IPS-18a (cell line): ENCODE measurements at regions not wholly inside any gene's neighbourhood (a gene's known extent, or its start where the extent isn't known, plus 50 kb on each side); places are given as distances from the start of the nearest gene placed in this dataset.
"Not testable (repeated sequence)": the region's sequence is repeated elsewhere in the genome, so short reads cannot be mapped to it uniquely, and the experiment has no call there.

ENCODE experiments used
- H3K27ac ChIP-seq: one replicate; pipeline ENCODE4 v1.5.1; 2013; ENCODE audit warnings: low read length
- H3K27me3 ChIP-seq: one replicate; pipeline ENCODE4 v1.6.1; 2013; ENCODE audit warnings: mild to moderate bottlenecking, low read length; ENCODE audit not compliant: control insufficient read depth, insufficient read depth
- H3K36me3 ChIP-seq: one replicate; pipeline ENCODE4 v1.6.1; 2013; ENCODE audit warnings: low read depth, low read length; ENCODE audit not compliant: control insufficient read depth
- H3K4me1 ChIP-seq: one replicate; pipeline ENCODE4 v1.6.1; 2013; ENCODE audit warnings: low read depth, low read length; ENCODE audit not compliant: control insufficient read depth
- H3K4me3 ChIP-seq: one replicate; pipeline ENCODE4 v1.5.1; 2013; ENCODE audit warnings: low read length
- H3K9ac ChIP-seq: one replicate; pipeline ENCODE4 v1.6.1; 2013; ENCODE audit warnings: mild to moderate bottlenecking, low read length, moderate library complexity
- H3K9me3 ChIP-seq: one replicate; pipeline ENCODE4 v1.6.1; 2013; ENCODE audit warnings: low read depth, low read length; ENCODE audit not compliant: control insufficient read depth

DNA sequence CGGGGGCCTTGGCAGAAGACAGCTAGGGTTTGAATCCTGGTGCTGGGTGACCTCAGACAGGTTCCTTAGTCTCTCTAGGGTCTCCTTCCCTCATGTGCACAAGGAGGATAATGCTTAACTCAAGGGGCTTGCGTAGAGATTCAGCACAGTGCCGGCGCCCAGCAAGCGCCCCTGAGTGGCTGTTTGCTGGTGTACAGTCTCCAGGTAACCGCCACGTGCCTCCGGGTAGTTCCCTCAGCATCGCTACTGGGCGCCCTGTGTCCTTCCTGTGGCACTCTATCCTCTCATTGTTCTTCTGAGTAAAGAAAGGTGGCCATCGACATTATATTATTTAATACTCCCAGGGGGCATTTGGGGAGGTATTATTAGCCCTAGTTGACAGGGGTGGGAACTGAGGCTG, 80.9 kb downstream of the NENF start:
- Histone ChIP-seq H3K4me3 (no peak overlapping the region), H3K4me1 (peaks cover 8% of the 10 kb centered on the region)

GRCh38 chr1:212514056-212514614, 81.4 kb downstream of the NENF start:
- H3K27me3 ChIP-seq = no peaks in the 10 kb centered on the region
- H3K27ac ChIP-seq = no peak overlapping the region
- no peaks in the 10 kb centered on the region for H3K9me3 ChIP-seq
- H3K4me3 ChIP-seq = no peak overlapping the region
- no peak overlapping the region for H3K9ac ChIP-seq
- H3K36me3 ChIP-seq = no peaks in the 10 kb centered on the region
- peaks cover 8% of the 10 kb centered on the region for H3K4me1 ChIP-seq

More for the DNA sequence above, 80.9 kb downstream of the NENF start:
- Histone ChIP-seq H3K9me3 (no peaks in the 10 kb centered on the region), H3K36me3 (no peaks in the 10 kb centered on the region), H3K27me3 (no peaks in the 10 kb centered on the region), H3K9ac (no peak overlapping the region), H3K27ac (no peak overlapping the region)

DNA sequence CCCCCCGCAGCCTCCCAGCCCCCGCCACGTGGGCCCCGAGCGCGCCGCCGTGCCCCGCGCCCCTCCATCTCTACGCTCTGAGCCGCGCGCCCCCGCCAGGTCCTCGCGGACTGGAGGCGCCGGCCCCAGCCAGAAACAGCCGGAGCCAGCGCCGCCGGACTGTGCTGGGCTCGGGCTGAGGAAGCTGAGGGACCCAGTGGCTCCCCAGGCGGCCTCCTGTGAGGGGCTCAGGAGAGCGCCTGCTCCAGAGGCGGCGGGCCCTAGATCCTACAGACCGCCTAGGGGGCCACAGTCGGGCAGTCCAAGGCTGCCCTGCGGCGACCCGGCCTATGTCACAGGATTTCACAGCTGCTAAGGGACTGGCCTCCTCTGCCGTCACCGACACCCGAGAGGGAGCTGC, 82.1 kb downstream of the NENF start:
- H3K27ac ChIP-seq = no peak overlapping the region
- H3K4me1 ChIP-seq = peaks cover 8% of the 10 kb centered on the region
- H3K4me3 ChIP-seq = no peak overlapping the region
- no peak overlapping the region for H3K9ac ChIP-seq
- H3K9me3 ChIP-seq = no peaks in the 10 kb centered on the region
- no peaks in the 10 kb centered on the region for H3K36me3 ChIP-seq
- no peaks in the 10 kb centered on the region for H3K27me3 ChIP-seq

GRCh38 chr1:212515329-212515760, 82.6 kb downstream of the NENF start:
- Histone ChIP-seq H3K9ac (no peak overlapping the region), H3K27ac (no peak overlapping the region), H3K4me3 (no peak overlapping the region), H3K27me3 (no peaks in the 10 kb centered on the region), H3K9me3 (no peaks in the 10 kb centered on the region), H3K36me3 (no peaks in the 10 kb centered on the region), H3K4me1 (peaks cover 8% of the 10 kb centered on the region)

DNA sequence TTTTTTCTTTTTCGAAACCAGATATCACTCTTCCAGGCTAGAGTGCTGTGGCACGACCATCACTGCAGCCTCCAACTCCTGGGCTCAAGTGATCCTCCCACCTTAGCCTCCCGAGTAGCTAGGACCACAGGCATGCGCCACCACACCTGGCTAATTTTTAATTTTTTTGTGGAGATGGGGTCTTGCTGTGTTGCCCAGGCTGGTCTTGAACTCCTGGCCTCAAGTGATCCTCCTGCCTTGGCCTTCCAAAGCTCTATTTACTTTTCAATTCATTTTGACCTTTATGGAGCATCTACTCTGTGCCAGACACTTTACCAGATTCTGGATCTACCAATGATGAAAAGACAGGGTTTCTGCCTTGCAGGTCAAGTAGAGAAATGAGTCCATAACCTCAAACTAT, 83.3 kb downstream of the NENF start:
- H3K27me3 ChIP-seq, H3K9ac ChIP-seq, H3K27ac ChIP-seq, H3K4me3 ChIP-seq, H3K9me3 ChIP-seq, H3K36me3 ChIP-seq, H3K4me1 ChIP-seq: not testable (repeated sequence)

- no peak overlapping the region for H3K9ac ChIP-seq
- H3K27ac ChIP-seq = no peak overlapping the region
- peaks cover 5% of the 10 kb centered on the region for H3K4me1 ChIP-seq
- no peak overlapping the region for H3K4me3 ChIP-seq
- H3K36me3 ChIP-seq = no peaks in the 10 kb centered on the region
- H3K9me3 ChIP-seq = no peaks in the 10 kb centered on the region
- H3K27me3 ChIP-seq = no peaks in the 10 kb centered on the region
Measured at GRCh38 chr1:212518188-212519054, 85.7 kb downstream of the NENF start.

DNA sequence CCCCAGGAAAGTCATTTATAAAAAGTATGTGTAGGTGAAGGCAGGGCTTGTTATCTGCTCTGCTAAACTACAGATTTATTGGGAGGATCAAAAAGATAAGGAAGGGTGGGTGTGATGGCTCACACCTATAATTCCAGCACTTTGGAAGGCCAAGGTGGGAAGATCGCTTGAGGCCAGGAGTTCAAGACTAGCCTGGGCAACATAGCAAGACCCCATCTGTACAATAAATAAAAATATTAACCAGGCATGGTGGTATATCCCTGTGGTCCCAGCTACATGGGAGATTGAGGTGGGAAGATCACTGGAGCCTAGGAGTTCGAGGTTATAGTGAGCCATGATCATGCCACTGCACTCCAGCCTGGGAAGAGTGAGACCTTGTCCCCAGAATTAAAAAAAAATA, 86.4 kb downstream of the NENF start:
- Histone ChIP-seq H3K27ac (no peak overlapping the region), H3K9ac (no peak overlapping the region)

GRCh38 chr1:212520299-212520698, 87.6 kb downstream of the NENF start:
- Histone ChIP-seq H3K27me3 (no peaks in the 10 kb centered on the region), H3K9ac (no peak overlapping the region), H3K4me1 (peaks cover 4% of the 10 kb centered on the region), H3K9me3 (no peaks in the 10 kb centered on the region), H3K4me3 (no peak overlapping the region), H3K27ac (no peak overlapping the region), H3K36me3 (no peaks in the 10 kb centered on the region)

More for the DNA sequence above, 86.4 kb downstream of the NENF start:
- Histone ChIP-seq H3K9me3 (no peaks in the 10 kb centered on the region), H3K36me3 (no peaks in the 10 kb centered on the region), H3K27me3 (no peaks in the 10 kb centered on the region), H3K4me3 (no peak overlapping the region), H3K4me1 (peaks cover 5% of the 10 kb centered on the region)

DNA sequence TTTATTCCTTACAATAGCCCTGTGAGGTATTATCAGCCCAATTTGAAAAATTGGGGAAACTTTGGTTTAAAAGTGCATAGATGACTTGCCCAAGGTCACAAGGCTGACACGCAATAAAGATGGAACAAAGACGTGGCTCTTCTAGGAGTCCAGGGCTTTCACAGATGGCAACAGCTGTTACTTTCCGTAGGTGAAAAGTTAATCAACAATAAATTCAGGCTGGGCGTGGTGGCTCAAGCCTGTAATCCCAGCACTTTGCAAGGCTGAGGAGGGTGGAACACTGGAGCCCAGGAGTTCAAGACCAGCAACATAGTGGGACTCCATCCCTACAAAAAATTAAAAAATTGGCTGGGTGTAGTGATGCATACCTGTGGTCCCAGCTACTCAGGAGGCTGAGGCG, 87.8 kb upstream of the ATF3 start:
- Histone ChIP-seq H3K27me3 (no peaks in the 10 kb centered on the region), H3K27ac (no peak overlapping the region), H3K4me1 (no peaks in the 10 kb centered on the region), H3K9me3 (no peaks in the 10 kb centered on the region), H3K36me3 (no peaks in the 10 kb centered on the region), H3K4me3 (no peak overlapping the region), H3K9ac (no peak overlapping the region)

DNA sequence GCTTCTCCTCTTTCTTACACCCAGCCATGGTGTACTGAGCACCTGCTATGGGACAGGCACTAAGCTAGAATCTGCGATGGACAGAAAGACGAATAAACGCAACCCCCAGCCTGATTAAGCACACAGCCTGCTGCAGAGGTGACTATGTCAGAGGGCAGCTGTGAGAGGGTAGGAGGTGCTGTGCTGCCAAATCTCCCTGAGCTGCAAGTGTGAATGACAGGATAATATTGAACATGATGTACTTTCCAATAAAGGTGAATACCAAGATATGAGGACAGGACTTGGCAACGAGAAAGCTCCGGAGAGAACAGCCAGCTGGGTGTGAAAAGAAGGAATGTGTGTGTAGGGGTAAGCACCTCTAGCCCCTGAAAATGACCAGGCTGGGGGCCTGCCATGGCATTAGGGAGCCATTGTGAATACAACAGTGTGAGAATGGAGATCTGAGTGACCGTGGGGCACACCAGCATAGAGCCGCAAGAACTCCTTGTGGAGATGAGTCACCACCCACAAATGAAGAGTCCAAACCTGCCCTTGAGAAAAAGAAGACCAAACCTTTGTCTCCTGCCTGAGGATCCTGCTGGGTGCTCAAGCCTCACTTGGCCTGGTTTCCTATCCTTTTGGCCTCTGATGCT, 83.0 kb upstream of the ATF3 start:
- H3K9me3 ChIP-seq = no peaks in the 10 kb centered on the region
- no peaks in the 10 kb centered on the region for H3K36me3 ChIP-seq
- H3K4me1 ChIP-seq = no peaks in the 10 kb centered on the region
- H3K27me3 ChIP-seq = no peaks in the 10 kb centered on the region
- H3K9ac ChIP-seq = no peak overlapping the region
- H3K27ac ChIP-seq = no peak overlapping the region
- no peak overlapping the region for H3K4me3 ChIP-seq

DNA sequence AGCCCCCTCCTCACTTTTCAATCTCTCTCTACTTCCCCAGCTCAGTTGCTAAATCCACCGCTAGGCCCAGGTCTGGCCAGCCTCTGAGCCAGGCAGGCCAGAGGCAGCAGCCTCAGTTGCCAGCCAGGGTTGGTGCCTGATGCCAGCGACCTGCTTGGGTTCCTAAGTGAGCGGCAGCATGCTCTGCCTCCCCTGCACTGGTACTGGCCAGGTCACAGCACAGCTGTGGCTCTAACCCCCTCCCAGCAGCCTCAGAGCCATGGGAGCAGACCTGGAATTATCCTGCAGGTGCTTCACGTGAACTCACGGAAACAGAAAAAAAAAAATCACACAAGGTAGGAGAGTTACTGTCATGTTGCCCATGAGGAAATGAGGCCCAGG, 82.5 kb upstream of the ATF3 start:
- Histone ChIP-seq H3K27me3 (no peaks in the 10 kb centered on the region), H3K4me1 (no peaks in the 10 kb centered on the region), H3K27ac (no peak overlapping the region), H3K4me3 (no peak overlapping the region), H3K36me3 (no peaks in the 10 kb centered on the region), H3K9ac (no peak overlapping the region), H3K9me3 (no peaks in the 10 kb centered on the region)
